ENCODE measurements at regions not wholly inside any gene's neighbourhood (a gene's known extent, or its start where the extent isn't known, plus 50 kb on each side); places are given as distances from the start of the nearest gene placed in this dataset.

- TF ChIP-seq MAX (IDR thresholded peaks at IDR 0.05): no peak
- no peak for TF ChIP-seq CTCF (IDR thresholded peaks at IDR 0.05 in 2 of 3, conservative IDR thresholded peaks at IDR 0.05 in 1 of 3; ENCODE audit: borderline replicate concordance in 1 of 3, insufficient read depth in 1 of 3, low read depth in 2 of 3, low read length in 2 of 3)
- TF ChIP-seq POLR2A (IDR thresholded peaks at IDR 0.05; ENCODE audit: borderline replicate concordance, extremely low read depth, insufficient read depth, insufficient read length): no peak
- no peak for TF ChIP-seq ELF1 (IDR thresholded peaks at IDR 0.05; ENCODE audit: borderline replicate concordance, low read depth)
- TF ChIP-seq SP1 (IDR thresholded peaks at IDR 0.05; ENCODE audit: low read depth): no peak
- no peak for TF ChIP-seq ATF3 (IDR thresholded peaks at IDR 0.05)
- no peak for TF ChIP-seq RAD21 (IDR thresholded peaks at IDR 0.05; ENCODE audit: low read depth)
- no peak for TF ChIP-seq ZNF274 (IDR thresholded peaks at IDR 0.05; ENCODE audit: low read depth, low read length)
- TF ChIP-seq POLR2AphosphoS5 (IDR thresholded peaks at IDR 0.05; ENCODE audit: low read depth, low read length): no peak
- TF ChIP-seq REST (IDR thresholded peaks at IDR 0.05; ENCODE audit: low read depth): no peak
- no peak for TF ChIP-seq ZFX (IDR thresholded peaks at IDR 0.05)
Measured at GRCh38 chr5:160921423-160922285, 69.6 kb upstream of the ATP10B start.

Measured in HCT116 (cell line).